Lung (tissue), 11 donors: ENCODE measurements at regions not wholly inside any gene's neighbourhood (a gene's known extent, or its start where the extent isn't known, plus 50 kb on each side); places are given as distances from the start of the nearest gene placed in this dataset.
A peak's percentile ranks its signal among the peaks of the same experiment; 100 is the strongest.

ENCODE experiments used
- ATAC-seq: fragments of 200-7000 bp; cut with Tn5 transposase; one replicate; pipeline ENCODE4 v1.9.1; 2020; ENCODE audit warnings: moderate number of reproducible peaks; ENCODE audit not compliant: insufficient read depth, low FRiP score
- DNase-seq, 3 donors: peaks; one replicate each; pipeline ENCODE4 v3.0.0-alpha.2; 2013 to 2017
- H3K27ac ChIP-seq, 2 donors: one replicate each; pipeline ENCODE4 v1.5.1; 2013; ENCODE audit warnings: mild to moderate bottlenecking in 2 of 2, moderate library complexity in 2 of 2, control low read depth in 1 of 2, inconsistent platforms in 1 of 2, low read depth in 1 of 2, low read length in 1 of 2
- H3K27me3 ChIP-seq, 3 donors: one replicate each; pipeline ENCODE4 v1.5.1; 2013; ENCODE audit warnings: low read length in 2 of 3; ENCODE audit not compliant: control insufficient read depth in 3 of 3, insufficient read depth in 3 of 3
- H3K36me3 ChIP-seq, 4 donors: one replicate each; pipeline ENCODE4 v1.5.1; 2013; ENCODE audit warnings: low read length in 4 of 4, mild to moderate bottlenecking in 1 of 4, moderate library complexity in 1 of 4; ENCODE audit not compliant: control insufficient read depth in 4 of 4, insufficient read depth in 4 of 4
- H3K4me1 ChIP-seq, 5 donors: one replicate each; pipeline ENCODE4 v1.5.1; 2013; ENCODE audit warnings: low read length in 5 of 5, mild to moderate bottlenecking in 2 of 5, moderate library complexity in 1 of 5; ENCODE audit not compliant: control insufficient read depth in 5 of 5, insufficient read depth in 5 of 5
- H3K4me3 ChIP-seq: one replicate; pipeline ENCODE4 v1.5.1; 2013; ENCODE audit warnings: mild to moderate bottlenecking, control low read depth, moderate library complexity
- H3K9ac ChIP-seq, 2 donors: one replicate each; pipeline ENCODE4 v1.5.1; 2013; ENCODE audit warnings: low read length in 2 of 2, control low read depth in 1 of 2; ENCODE audit not compliant: insufficient read depth in 1 of 2
- H3K9me3 ChIP-seq, 4 donors: one replicate each; pipeline ENCODE4 v1.5.1; 2013; ENCODE audit warnings: low read length in 3 of 4, mild to moderate bottlenecking in 1 of 4, moderate library complexity in 1 of 4; ENCODE audit not compliant: control insufficient read depth in 4 of 4, insufficient read depth in 3 of 4
- CTCF ChIP-seq: IDR thresholded peaks from 2 replicates; pipeline ENCODE4 v1.5.1; 2012; ENCODE audit warnings: mild to moderate bottlenecking; ENCODE audit errors: control extremely low read depth, extremely low read depth
- WGBS, 2 donors: extraction: QIAGEN DNeasy Blood & Tissue Kit; methylation state at CpG; one replicate each; pipeline ENCODE4 v1.1.7; 2013; 5-methylcytosine and 5-hydroxymethylcytosine counted together
- donor health status: control.
- donor health status: control.
- donor health status: Bipolar disorder and iron deficiency.
- donor health status: healthy.
- donor health status: DM: yes; HTN: yes; CAD: no.

GRCh38 chr5:121415270-121415669 lies 436.4 kb upstream of the FTMT start:
- peaks cover 0 to 4% (median 0%) of the 10 kb centered on the region in 5 donors for H3K4me1 ChIP-seq
- TF ChIP-seq CTCF, result no peak
- H3K27me3 ChIP-seq, result no peaks in the 10 kb centered on the region
- no peak overlapping the region for H3K27ac ChIP-seq
- no peaks in the 10 kb centered on the region for H3K36me3 ChIP-seq
- no peak for ATAC-seq
- H3K9ac ChIP-seq, result no peak overlapping the region
- 57 to 81% methylated on average over 1 of the region's 1 CpG for WGBS, 2 donors
- H3K9me3 ChIP-seq, result no peaks in the 10 kb centered on the region
- H3K4me3 ChIP-seq, result no peak overlapping the region
- no peak for DNase-seq

DNA sequence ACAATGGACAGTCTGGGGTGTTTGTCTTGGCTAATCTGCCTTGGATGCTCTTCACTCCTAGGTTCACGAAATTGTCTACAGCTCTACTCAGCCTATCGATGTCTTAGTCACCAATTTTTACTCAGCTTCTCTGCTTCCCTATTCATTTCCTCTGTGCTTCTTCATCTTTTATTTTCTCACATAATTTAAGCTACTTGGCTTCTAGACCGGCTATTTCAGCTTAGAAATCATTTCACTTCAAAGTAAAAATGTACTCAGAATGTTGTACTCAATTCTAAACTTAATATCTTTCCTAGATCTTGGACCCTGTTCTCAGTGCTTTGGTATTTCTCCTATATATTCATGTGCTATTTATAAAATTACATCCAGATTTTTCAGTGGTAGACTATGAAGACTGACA lies 430.0 kb upstream of the FTMT start:
- Histone ChIP-seq H3K27me3 (no peaks in the 10 kb centered on the region), H3K4me3 (no peak overlapping the region), H3K36me3 (no peaks in the 10 kb centered on the region), H3K27ac (no peak overlapping the region), H3K4me1 (peaks cover 0 to 4% (median 0%) of the 10 kb centered on the region in 5 donors), H3K9me3 (no peaks in the 10 kb centered on the region), H3K9ac (no peak overlapping the region)
- ATAC-seq (no peak), DNase-seq (peak in 2 of 3 donors; percentile 72 to 75)
- no peak for TF ChIP-seq CTCF
- 60 to 62% methylated on average over 3 of the region's 3 CpGs for WGBS, 2 donors

DNA sequence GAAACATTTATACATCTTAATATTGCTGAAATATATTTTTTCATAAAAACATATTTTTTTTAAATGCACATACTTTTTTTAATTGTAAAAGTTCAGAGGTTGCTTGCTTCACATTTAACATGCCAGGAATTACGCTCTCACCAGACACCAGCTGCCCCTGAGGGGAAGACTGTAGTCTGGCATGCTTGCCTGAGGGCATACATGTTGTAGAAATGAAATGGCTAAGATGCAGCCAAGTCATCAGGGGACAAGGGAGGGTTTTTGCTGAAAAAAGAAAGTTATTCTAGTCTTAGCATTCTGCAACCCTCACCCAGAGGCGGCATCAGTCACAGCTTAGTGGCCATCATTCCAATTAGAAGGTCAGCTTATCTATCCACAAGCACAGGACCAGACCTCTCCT lies 426.7 kb upstream of the FTMT start:
- ATAC-seq (no peak), DNase-seq (no peak)
- Histone ChIP-seq H3K27ac (no peak overlapping the region), H3K4me3 (no peak overlapping the region), H3K27me3 (no peaks in the 10 kb centered on the region), H3K36me3 (no peaks in the 10 kb centered on the region), H3K4me1 (peaks cover 0 to 4% (median 0%) of the 10 kb centered on the region in 5 donors), H3K9me3 (no peaks in the 10 kb centered on the region), H3K9ac (no peak overlapping the region)
- WGBS, 2 donors, result 79 to 80% methylated on average over 2 of the region's 2 CpGs
- no peak for TF ChIP-seq CTCF

DNA sequence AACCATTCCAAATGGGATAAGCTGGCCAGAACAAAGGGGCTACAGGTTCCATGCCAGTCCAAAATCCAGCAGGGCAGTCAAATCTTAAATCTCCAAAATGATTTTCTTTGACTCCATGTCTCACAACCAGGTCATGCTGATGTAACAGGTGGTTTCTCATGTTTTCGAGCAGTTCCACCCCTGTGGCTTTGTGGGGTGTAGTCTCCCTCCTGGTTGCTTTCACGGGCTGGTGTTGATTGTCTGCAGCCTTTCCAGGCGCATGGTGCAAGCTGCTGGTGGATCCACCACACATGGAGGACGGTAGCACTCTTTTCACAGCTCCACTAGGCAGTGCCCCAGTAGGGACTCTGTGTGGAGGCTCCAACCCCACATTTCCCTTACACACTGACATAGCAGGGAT lies 425.5 kb upstream of the FTMT start:
- no peak for DNase-seq
- no peak overlapping the region for H3K9ac ChIP-seq
- H3K36me3 ChIP-seq, result no peaks in the 10 kb centered on the region
- WGBS, 2 donors, result 79 to 82% methylated on average over 4 of the region's 4 CpGs
- H3K27me3 ChIP-seq, result no peaks in the 10 kb centered on the region
- peaks cover 0 to 4% (median 0%) of the 10 kb centered on the region in 5 donors for H3K4me1 ChIP-seq
- ATAC-seq, result no peak
- no peak overlapping the region for H3K4me3 ChIP-seq
- no peak overlapping the region for H3K27ac ChIP-seq
- no peaks in the 10 kb centered on the region for H3K9me3 ChIP-seq
- TF ChIP-seq CTCF, result no peak
